Kidney epithelial cell (primary cell): ENCODE measurements at regions not wholly inside any gene's neighbourhood (a gene's known extent, or its start where the extent isn't known, plus 50 kb on each side); places are given as distances from the start of the nearest gene placed in this dataset.

Experiments
- DNase-seq: peaks from one replicate; pipeline ENCODE4 v3.0.0-alpha.2; 2010; ENCODE audit warnings: low read depth
- H3K27me3 ChIP-seq: 2 replicates; pipeline ENCODE4 v1.6.0; 2011; ENCODE audit warnings: low read length; ENCODE audit not compliant: control insufficient read depth, insufficient read depth
- H3K36me3 ChIP-seq: 2 replicates; pipeline ENCODE4 v1.5.1; 2011; ENCODE audit warnings: low read length; ENCODE audit not compliant: control insufficient read depth, insufficient read depth
- H3K4me3 ChIP-seq: 2 replicates; pipeline ENCODE4 v1.5.1; 2011; ENCODE audit warnings: low read depth, mild to moderate bottlenecking, control low read depth, low read length
- CTCF ChIP-seq: IDR thresholded peaks from 2 replicates; pipeline ENCODE4 v1.5.1; 2011; ENCODE audit warnings: mild to moderate bottlenecking, moderate library complexity, low read length, control low read depth, inconsistent platforms; ENCODE audit not compliant: insufficient read depth, poor library complexity, severe bottlenecking

- no peak for TF ChIP-seq CTCF
- Histone ChIP-seq H3K36me3 (no peaks in the 10 kb centered on the region), H3K4me3 (no peak overlapping the region), H3K27me3 (no peaks in the 10 kb centered on the region)
- DNase-seq: no peak
These were observed 327.9 kb upstream of the PITX2 start for GRCh38 chr4:110950731-110951130.

- DNase-seq: no peak
- Histone ChIP-seq H3K36me3 (no peaks in the 10 kb centered on the region), H3K27me3 (no peaks in the 10 kb centered on the region), H3K4me3 (no peak overlapping the region)
- no peak for TF ChIP-seq CTCF
These were observed 330.3 kb upstream of the PITX2 start for GRCh38 chr4:110953191-110953590.

GRCh38 chr4:110953898-110954297 lies 331.0 kb upstream of the PITX2 start:
- no peak for TF ChIP-seq CTCF
- no peak for DNase-seq
- H3K36me3 ChIP-seq: no peaks in the 10 kb centered on the region
- no peaks in the 10 kb centered on the region for H3K27me3 ChIP-seq
- no peak overlapping the region for H3K4me3 ChIP-seq

- H3K4me3 ChIP-seq: no peak overlapping the region
These were observed 332.9 kb upstream of the PITX2 start for GRCh38 chr4:110955748-110956147.

GRCh38 chr4:110959041-110959643 lies 336.3 kb upstream of the PITX2 start:
- DNase-seq: no peak
- Histone ChIP-seq H3K36me3 (no peaks in the 10 kb centered on the region), H3K4me3 (no peak overlapping the region), H3K27me3 (peaks cover 2% of the 10 kb centered on the region)
- TF ChIP-seq CTCF: peak; percentile 29

More at GRCh38 chr4:110955748-110956147, 332.9 kb upstream of the PITX2 start:
- no peaks in the 10 kb centered on the region for H3K27me3 ChIP-seq
- TF ChIP-seq CTCF: no peak
- no peak for DNase-seq
- H3K36me3 ChIP-seq: no peaks in the 10 kb centered on the region

GRCh38 chr4:110961066-110961465 lies 338.2 kb upstream of the PITX2 start:
- H3K36me3 ChIP-seq: no peaks in the 10 kb centered on the region
- TF ChIP-seq CTCF: no peak
- no peak overlapping the region for H3K4me3 ChIP-seq
- H3K27me3 ChIP-seq: peaks cover 2% of the 10 kb centered on the region
- DNase-seq: no peak
